Activated CD8-positive, alpha-beta memory T cell treated with anti-CD3 and anti-CD28 coated beads for 36 hours (primary cell): ENCODE measurements at regions not wholly inside any gene's neighbourhood (a gene's known extent, or its start where the extent isn't known, plus 50 kb on each side); places are given as distances from the start of the nearest gene placed in this dataset.

Experiments
- CTCF ChIA-PET: fragments of 350-600 bp; sonication (Branson Sonifier 250); formaldehyde crosslinking; loops from one replicate; lab custom pipeline; 2021; ENCODE audit warnings: antibody characterized with exemption; lab: Charles Lee
- POLR2A ChIA-PET: fragments of 350-600 bp; sonication (Branson Sonifier 250); formaldehyde crosslinking; loops from one replicate; lab custom pipeline; 2021; ENCODE audit warnings: antibody characterized with exemption; lab: Charles Lee

DNA sequence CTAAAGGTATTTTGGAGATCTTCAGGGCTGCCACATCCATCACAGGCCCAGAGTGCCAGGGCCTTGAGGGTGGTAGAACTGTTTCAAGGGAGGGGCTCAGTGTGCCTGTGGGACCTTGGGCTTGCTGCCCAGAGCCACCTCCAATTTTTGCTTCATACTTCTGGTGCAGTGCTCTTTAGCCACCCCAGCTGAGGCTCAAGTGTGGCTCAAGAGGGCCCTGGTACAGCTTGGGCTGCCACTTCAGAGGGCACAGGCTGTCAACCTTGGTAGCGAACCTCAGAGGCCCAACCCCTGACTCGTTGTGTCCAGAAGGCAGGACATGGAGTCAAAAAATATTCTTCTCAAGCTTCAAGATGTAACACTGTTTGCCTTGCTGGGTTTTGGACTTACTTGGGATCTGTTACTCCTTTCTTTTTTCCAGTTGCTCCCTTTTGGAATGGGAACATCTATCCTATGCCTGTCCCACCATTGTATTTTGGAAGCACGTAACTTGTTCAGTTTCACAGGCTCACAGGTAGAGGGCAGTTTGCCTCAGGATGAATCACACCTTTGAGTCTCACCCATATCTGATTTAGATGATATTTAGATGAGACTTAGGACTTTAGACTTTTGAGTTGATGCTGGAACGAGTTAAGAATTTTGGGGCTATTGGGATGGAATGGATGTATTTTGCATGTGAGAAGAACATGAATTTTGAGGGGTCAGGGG, 224.8 kb downstream of the RPS24 start:
- POLR2A ChIA-PET, result no interaction called here
- CTCF ChIA-PET, result no interaction called here

DNA sequence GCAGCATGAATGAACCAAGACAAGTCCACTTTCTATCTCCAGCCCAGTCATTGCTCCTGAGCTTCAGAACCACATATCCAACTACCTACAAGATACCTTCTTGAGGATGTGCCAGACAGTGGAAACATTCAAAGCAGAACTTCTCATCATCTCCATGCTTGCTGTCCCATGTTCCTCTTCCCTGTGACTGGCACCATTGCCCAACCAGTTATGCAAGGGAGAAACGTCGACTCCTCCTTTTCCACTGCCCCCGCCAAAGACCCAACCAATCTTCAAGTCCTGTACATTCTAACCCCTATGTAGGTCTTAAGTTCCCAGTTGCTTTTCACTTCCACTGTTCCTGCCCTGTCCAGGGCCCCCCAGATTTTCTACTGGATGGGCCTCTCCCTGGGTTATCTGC, 225.7 kb downstream of the RPS24 start:
- CTCF ChIA-PET, result no interaction called here

DNA sequence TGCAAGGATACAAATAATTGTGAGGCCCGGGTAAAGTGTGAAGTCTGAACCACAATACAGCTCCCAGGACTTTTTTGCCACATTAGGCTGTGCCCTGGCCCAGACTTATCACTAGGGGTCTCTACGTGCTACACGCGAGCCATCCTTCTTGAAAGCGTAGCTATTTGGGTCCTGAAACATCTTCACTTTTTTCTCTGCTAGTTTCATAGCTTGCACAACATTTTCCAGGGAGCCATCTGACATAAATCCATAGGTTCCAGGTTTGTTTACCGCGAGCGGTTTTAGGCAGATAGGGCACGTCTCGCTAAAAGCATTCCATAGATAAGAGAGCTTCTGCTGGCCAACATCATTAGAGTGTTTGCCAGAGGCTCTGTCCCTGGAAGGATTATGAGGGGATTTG, 226.5 kb downstream of the RPS24 start:
- ChIA-PET CTCF (no interaction called here), POLR2A (no interaction called here)

More for the DNA sequence above, 225.7 kb downstream of the RPS24 start:
- POLR2A ChIA-PET, result no interaction called here

DNA sequence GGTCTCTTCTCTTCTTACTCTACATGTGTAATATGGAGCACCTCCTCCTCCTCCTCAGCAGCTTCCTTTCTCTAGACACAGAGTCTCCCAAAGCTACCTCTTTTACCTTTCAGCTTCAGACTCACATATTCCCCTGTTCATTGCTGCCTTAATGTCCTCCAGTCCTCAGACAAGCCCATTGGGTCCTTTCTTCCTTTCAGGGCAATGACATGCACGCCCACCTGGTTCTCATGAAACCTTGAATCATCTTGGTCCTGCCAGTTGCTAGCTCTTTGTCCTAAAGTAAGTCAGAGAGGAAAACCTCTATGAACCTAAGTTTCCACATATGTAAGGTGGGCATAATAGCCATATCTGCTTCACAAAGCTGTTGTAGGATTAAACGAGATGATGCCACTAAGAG, 227.0 kb downstream of the RPS24 start:
- ChIA-PET CTCF (interaction anchor here (0.6 kb wide), 1 partner anchor 215 kb away, joined by 3 read pairs; no protein-coding TSS in a partner anchor), POLR2A (no interaction called here)

DNA sequence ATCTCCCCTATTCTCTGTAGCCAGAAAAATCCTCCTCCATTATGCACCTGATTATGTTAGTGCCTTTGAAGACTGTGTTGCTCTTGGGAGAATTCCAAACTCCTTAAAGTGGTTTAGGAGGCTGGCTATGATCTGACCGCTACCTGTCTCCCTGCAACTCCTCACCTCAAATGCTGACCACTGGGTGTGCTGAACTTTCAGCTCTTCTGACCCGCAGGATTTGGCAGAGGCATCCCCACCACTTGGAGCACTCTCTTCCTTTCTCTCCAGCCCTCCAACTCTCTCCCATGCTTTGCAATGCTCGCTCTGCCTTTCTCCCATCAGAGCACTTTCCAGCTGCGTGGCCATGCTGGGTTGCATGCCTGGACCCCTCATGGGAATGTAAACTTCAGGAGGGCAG, 227.6 kb downstream of the RPS24 start:
- POLR2A ChIA-PET, result no interaction called here
- CTCF ChIA-PET, result interaction anchor here (0.9 kb wide), 1 partner anchor 41 kb away, joined by 3 read pairs; no protein-coding TSS in a partner anchor

DNA sequence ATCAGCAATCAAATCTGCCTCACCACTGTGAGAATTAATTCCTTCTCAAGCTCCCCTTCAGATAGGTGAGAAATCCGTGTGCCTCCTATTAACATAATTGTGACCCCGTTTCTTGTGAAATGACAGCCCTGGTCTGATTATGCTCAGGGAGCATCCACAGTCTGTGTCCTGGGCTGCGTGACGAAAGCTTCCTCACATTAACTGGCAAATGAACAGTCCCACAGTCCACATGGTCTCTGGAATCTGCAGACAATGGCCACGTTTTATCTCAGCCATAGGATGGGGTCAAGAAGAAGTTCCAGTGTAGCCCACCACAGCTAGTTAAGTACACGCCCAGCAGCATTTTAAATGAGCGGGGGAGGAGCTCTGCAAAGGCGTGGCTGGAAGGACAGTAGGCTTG, 229.2 kb downstream of the RPS24 start:
- ChIA-PET POLR2A (no interaction called here), CTCF (no interaction called here)

DNA sequence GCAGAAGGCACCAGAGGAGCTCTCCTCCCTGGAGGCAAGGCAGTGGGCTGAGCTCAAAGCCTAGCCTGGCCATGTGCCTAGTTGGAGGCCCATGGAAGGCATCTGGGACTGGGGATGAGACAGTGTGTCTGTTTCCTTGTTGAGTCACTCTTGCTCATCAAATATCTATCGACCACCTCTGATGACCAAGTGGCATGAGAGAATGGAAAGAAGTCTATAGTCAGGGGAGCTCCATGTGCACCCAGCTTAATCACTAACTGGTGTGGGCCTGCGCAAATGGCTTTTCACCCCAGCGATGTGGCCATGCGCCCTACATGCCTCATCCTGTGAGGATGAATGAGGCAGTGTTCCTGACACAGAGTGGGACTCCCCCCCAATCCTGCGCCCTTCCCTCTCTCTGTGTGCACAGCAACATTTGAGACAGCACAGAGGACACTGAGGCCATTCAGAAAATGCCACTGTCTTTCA, 229.9 kb downstream of the RPS24 start:
- ChIA-PET CTCF (no interaction called here), POLR2A (no interaction called here)

DNA sequence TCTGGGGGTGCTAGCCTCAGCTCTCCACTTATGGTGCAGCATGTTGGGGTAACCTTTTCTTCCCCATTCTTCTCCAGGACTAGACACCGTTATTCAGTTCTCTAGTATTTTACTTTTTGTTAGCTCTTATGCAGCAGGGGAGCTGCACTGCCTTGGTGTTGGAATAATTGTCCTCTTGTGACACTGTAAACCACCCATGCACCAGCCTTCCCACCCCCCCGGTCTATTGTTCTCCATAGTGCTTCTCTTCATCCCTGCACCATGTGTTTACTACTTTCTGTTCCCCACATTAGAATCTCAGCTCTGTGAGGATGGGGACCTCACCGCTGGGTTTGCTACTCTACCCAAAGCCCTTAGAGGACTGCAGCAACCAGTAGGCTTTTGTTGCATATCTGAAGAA, 230.7 kb downstream of the RPS24 start:
- ChIA-PET POLR2A (no interaction called here), CTCF (no interaction called here)

DNA sequence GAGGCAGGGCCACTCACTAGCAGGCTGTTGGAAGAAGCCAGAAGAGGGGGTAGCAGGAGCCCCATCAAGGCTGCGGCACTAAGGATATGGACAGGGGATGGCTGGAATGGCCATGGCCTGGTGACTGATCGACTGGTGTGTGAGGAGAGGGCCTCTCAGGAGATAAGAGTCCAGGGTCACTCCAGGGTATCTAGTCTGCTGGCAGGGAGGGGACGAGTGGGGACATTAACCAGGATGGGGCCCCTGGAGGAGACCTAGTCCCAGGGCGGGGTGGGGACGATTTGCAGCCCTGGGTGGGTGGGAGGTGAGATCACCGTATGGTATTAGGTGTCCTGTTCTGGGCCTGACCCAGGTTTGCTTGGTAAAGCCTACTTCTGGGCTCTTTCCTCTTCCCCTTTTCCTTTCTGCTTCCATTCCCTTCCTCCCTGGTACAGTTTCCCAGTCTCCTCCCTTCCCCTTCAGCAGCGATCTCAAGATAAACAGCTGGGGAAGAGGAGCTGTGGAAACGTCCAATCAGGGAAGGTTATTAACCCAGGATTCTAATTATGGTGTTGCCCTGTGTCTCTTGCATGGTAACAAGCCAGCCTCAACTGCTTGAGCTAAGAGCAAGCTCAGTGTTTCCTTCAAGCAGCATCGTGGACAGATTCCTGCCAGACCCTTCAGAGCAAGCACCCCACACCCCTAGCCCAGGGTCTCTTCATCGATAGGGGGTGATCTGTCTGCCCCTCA, 233.2 kb downstream of the RPS24 start:
- ChIA-PET CTCF (no interaction called here), POLR2A (no interaction called here)

DNA sequence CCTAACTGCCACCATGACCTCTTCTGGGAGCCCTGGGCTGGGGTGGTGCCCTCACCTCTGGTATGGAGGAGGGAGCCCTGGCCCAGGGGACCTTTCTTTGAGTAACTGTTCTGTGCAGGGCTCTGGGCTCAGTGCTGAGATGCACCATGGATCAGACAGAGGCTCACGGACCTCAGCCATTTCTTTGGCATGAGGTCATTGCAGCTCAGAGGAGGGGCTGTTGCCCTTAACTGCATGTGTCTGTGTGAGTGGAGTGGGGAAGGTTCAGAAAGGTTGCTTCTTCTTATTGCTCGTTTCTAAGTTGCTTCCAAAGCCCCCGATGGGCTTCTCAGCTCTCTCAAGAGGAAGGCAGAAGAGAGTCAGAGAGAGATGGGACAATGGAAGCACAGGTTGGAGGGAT, 233.9 kb downstream of the RPS24 start:
- ChIA-PET CTCF (no interaction called here), POLR2A (no interaction called here)

DNA sequence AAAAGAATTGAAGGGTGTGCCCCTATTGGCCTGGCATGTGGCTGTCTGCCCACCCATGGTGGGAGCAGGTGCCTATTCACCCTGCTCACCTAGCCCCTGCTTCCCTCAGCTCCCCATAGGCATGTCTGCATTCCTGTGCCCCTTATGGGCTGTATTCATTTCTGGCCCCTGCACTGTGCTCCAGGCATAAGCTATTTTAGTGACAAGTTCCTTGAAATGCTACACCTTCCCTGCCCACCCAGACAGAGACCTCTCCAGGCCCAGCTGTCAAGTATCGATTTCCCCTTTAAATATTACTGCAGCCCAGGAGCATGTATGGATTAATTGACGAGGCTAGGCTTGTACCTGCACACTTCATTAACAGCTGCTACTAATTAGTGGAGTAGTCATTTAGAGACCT, 235.4 kb downstream of the RPS24 start:
- CTCF ChIA-PET, result no interaction called here

DNA sequence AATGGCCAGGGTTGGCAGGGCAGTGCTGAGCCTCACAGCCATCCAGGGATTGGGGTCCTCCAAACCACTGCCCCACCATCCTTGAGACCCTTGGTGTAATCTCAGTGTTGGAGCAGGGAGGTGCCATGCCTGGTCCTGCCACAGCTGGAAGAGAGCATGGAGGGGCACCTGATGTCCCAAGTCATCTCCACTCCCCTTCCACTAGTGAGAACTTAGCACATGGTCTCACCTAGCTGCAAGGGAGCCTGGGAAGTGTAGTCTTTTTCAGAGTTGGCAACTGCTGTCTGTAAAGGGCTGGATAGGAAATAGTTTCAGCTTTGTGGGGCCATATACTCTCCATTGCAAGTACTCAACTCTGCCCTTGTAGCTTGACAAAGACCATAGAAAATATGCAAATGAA, 238.7 kb downstream of the RPS24 start:
- ChIA-PET CTCF (no interaction called here), POLR2A (no interaction called here)

More for the DNA sequence above, 235.4 kb downstream of the RPS24 start:
- POLR2A ChIA-PET, result no interaction called here

DNA sequence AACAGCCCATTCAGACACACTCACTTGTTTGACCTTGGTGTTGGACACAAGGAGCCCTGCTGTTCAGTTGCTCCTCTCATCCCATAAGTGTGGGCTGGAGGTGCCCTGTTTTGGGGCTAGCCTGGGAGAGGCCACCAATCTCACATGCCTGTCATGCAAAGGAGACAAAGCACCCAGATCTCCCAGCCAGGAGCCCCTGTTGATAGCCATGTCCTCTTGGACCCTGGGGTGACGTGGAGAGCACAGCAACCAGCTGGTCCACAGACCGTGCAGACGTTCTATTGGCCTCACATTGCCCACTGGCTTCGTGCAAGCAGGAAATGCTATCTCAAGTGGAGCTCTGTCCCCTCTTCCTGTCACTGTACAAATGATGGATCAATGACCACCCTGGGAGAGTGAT, 240.8 kb downstream of the RPS24 start:
- POLR2A ChIA-PET, result no interaction called here
- CTCF ChIA-PET, result no interaction called here

DNA sequence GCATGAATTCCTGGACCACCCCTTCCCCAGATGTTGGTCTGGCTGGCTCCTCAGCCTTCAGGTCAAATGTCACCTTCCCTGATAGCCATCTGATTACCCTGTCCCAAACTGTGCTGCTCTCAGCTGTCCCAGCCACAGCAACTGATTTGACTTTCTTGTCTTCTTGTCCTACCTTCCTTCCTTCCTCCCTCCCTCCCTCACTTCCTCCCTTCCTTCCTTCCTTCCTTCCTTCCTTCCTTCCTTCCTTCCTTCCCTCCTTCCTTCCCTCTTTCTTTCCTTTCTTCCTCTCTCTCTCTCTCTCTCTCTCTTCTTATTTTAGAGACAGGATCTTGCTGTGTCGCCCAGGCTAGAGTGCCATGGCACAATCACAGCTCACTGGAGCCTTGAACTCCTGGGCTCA, 242.5 kb downstream of the RPS24 start:
- POLR2A ChIA-PET, result no interaction called here
- CTCF ChIA-PET, result no interaction called here

DNA sequence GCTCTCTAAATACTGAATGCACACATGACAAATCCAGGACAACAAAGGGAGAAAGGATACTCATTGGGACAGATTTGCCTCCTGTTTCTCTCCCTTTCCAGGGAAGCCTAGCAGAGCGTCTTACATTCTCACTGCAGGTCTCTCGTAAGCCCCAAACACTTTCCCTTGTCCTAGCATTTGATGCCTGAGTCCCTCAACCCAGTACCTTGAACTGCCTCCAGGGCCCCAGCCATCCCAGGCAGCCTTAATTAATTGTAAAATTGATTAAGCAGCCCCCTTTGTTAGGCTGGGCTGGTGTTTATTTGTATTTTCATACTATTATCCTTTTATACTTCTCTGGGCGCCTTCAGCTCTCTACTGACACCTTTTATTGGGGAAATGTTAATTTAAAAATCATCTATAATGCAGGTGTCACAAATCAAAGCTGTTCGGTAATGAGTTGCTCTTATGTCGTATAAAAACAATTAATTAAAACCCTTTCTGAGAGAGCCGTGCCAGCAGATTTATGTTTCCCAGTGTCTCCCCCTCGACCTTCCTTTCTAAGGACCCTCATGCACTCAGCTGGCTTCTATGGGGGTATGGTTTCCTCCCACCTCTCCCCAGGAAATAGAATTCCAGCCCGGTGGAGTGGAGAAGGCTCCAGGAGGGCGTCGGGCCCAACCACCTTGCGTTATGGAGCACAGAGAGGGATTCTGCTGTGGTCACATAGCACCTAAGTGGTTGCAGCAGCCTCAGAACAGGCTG, 243.8 kb downstream of the RPS24 start:
- ChIA-PET CTCF (no interaction called here), POLR2A (no interaction called here)

DNA sequence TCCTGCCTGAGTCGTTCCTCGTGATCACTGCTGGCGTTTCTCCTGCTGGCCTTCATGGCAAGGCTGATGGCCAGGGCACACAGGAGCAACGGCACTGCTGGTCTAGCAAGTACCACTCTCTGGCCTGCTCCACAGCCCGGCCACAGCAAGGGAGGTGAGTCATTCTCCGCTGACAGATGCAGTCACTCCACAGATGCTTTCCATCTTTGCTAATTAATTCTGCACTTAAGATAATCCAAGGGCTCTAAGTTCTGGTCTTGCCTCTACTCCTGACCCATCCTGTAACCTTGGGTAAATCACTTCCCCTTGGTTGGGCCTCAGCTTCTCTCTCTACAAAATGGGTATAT, 244.4 kb downstream of the RPS24 start:
- POLR2A ChIA-PET, result no interaction called here
- CTCF ChIA-PET, result no interaction called here

DNA sequence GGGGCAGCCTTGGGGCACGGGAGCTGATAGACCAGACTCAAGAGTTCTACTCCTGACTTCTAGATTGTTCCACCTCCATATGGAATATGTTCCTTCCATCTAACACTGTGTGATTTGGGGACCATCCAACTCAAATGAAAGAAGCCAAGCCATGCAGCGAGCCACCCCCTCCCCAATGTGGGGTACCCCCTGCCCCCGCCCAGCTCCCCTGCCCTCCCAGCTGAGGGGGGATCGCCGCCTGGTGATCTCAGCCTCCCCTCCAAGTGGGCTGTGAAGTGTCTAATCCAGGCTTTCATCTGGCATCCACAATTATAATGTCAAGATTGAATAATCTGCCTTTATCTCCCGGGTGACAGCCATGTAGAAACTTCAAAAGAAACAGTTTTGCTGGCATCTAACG, 246.1 kb downstream of the RPS24 start:
- POLR2A ChIA-PET, result no interaction called here
- CTCF ChIA-PET, result no interaction called here

DNA sequence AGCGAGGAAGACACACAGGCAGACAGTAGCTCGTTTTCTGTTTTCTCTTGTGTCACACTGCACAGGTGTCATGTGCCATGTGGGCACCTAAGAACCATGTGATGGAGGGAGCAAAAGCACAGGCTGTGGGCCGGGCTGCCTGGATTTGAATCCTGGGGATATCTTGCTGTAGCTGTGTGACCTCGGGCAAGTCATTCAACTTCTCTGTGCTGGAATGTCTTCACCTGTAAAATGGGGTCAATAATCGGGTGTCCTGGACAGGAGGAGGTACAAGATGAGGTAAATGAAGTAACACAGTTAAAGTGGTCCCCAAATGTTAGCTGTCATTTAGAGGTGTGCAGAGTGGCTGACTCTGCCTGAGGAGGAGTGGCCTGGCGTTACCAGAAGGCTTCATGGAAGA, 246.9 kb downstream of the RPS24 start:
- POLR2A ChIA-PET, result no interaction called here
- CTCF ChIA-PET, result no interaction called here

DNA sequence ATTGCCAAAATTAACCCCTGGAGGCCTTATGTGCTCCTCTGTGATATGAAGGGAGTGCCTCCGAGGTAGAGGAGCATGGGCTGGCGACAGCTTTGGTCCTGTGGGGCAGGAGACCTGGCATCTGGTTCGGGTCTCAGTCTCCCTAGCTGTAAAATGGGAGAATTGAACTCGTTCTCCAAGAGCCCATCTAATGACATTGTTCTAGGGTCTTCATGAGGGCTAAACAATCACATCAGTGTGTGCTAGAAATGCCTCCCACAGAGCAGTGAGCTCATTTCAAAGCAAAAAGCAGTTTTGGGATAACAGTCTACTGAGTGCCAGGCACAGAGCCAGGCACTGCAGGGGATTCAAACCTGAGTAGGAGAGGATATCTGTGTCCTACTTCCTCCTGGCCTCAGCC, 248.0 kb downstream of the RPS24 start:
- ChIA-PET CTCF (no interaction called here), POLR2A (no interaction called here)

DNA sequence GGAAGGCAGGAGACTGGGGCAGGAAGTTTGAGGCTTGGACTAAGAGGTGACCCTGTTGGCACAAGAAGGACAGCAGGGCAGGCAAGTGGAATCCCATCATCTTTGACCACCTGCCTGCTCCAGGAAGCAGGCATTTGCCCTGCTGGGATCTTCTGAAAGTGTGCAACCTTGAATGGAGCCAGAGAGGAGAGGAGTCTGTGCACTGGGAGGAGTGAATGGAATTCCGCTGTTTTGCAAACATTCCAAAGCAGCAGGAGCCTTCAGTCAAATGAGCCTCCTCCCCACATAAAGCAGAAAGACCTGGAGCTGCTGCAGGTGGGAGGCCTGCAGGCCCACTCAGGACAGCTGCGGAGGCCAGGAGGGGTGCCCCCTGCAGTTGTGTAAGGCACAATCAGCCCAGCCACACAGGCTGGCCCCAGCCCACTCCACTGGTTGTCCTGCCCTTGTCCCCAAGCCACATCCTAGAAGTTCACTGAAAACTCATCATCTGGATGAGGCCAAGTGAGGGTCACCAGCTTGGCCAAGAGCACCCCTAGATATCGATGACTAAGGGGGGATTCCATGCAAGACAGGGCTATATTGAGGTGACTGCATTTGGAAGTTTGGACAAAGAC, 249.5 kb downstream of the RPS24 start:
- ChIA-PET CTCF (no interaction called here), POLR2A (no interaction called here)
